Uterus (tissue), 2 donors: ENCODE measurements at regions not wholly inside any gene's neighbourhood (a gene's known extent, or its start where the extent isn't known, plus 50 kb on each side); places are given as distances from the start of the nearest gene placed in this dataset.

ENCODE experiments used
- POLR2A ChIP-seq, 2 donors: fragments of 450-650 bp; IDR thresholded peaks; one replicate each; pipeline ENCODE4 v1.6.1; 2016; ENCODE audit warnings: antibody characterized with exemption in 2 of 2, mild to moderate bottlenecking in 1 of 2, moderate library complexity in 1 of 2
- TF ChIP-seq, protein P1 (sequence below), 4 experiments: fragments of 200-600 bp in 2 of 4; fragments of 450-650 bp in 2 of 4; sonication (generic) in 2 of 4; IDR thresholded peaks; one replicate each; pipeline ENCODE4 v1.5.1; 2016 to 2019; ENCODE audit warnings: antibody characterized with exemption in 4 of 4, mild to moderate bottlenecking in 2 of 4, moderate library complexity in 1 of 4

DNA sequence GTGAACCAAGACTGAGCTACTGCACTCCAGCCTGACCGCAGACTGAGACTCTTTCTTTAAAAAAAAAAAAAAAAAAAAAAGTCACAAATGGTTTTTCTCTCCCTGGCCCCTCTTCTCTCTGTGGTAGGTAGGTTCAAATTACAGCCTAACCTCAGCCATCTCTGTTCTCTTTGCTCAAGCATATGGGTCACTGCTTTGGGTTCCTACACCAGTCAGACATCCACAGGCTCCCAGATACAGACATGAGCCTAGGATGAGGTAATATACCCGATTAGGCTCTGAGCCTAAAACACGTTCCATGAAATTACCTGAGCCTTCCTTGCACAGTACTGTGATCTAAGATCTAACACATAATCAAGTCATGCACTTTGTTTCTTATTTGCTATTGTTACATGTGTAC is 90.5 kb upstream of the JAK1 start:
- TF ChIP-seq, protein P1, sequence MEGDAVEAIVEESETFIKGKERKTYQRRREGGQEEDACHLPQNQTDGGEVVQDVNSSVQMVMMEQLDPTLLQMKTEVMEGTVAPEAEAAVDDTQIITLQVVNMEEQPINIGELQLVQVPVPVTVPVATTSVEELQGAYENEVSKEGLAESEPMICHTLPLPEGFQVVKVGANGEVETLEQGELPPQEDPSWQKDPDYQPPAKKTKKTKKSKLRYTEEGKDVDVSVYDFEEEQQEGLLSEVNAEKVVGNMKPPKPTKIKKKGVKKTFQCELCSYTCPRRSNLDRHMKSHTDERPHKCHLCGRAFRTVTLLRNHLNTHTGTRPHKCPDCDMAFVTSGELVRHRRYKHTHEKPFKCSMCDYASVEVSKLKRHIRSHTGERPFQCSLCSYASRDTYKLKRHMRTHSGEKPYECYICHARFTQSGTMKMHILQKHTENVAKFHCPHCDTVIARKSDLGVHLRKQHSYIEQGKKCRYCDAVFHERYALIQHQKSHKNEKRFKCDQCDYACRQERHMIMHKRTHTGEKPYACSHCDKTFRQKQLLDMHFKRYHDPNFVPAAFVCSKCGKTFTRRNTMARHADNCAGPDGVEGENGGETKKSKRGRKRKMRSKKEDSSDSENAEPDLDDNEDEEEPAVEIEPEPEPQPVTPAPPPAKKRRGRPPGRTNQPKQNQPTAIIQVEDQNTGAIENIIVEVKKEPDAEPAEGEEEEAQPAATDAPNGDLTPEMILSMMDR (IDR thresholded peaks at IDR 0.05) = no peak
- no peak for TF ChIP-seq POLR2A (IDR thresholded peaks at IDR 0.05)
